GM21360 (cell line): ENCODE measurements at regions not wholly inside any gene's neighbourhood (a gene's known extent, or its start where the extent isn't known, plus 50 kb on each side); places are given as distances from the start of the nearest gene placed in this dataset.
A peak's percentile ranks its signal among the peaks of the same experiment; 100 is the strongest.
"Not testable (repeated sequence)": the region's sequence is repeated elsewhere in the genome, so short reads cannot be mapped to it uniquely, and the experiment has no call there.

Experiments used
- ATAC-seq: cut with Tn5 transposase; IDR thresholded peaks from one replicate; pipeline ENCODE4 v1.9.1; 2021; ENCODE audit warnings: mild to moderate bottlenecking, moderate library complexity; ENCODE audit not compliant: unreplicated experiment

DNA sequence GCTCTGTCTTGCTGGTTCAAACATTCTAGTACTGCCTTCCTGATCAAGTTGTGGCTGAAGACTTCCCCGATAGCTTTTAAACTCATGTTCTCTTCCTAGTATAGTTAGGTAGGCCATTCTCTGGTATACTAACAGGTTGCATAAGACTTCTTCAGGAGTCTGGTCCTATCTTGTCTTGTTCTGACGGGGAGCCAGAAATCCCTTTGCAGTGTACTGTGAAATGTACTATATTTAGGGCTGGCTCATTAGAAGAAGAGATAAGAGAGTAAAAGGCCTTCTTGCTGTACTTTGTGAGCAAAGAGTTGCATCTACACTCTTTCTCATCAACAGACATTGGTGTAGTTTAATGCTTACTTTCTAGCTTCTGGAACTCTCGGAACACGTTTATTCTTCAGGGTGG lies 331.9 kb downstream of the NUP35 start:
- no peak for ATAC-seq

DNA sequence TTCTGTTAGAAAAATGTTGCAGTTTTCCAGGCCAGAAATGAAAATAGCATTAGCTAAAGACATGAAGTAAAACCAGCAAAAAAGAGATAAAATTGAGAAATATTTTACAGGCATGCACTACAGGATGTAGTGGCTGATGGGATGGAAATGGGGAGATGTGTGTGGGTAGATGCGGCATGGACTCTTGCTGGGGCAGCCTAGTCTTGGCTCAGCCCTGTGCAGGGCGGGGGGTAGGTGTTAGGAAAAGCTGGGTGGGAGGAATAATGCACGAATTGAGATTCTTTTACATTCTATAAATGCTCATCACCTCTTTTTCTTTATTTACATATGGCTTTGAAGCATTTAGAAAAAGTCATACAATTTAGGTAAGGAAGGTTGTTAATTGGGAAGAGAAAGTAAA lies 334.2 kb downstream of the NUP35 start:
- ATAC-seq, result no peak

DNA sequence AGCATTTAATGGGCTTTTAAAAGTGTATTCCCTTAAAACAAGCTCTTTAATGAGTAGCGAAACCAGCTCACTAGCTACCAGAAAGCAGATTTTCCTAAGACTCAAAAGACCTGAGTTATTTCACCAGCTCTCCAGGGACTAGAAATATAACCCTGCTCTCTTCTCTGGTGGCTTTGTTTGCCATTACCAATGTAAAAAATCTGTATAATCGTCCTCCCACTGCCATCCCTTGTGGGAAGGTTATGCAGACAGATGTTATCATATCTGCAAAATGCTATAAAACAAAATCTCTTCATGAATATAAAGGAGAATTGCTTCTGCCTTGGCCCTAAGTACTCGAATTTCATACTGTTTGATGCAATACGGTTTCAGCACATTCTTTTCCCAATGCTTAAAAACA lies 335.2 kb downstream of the NUP35 start:
- no peak for ATAC-seq

DNA sequence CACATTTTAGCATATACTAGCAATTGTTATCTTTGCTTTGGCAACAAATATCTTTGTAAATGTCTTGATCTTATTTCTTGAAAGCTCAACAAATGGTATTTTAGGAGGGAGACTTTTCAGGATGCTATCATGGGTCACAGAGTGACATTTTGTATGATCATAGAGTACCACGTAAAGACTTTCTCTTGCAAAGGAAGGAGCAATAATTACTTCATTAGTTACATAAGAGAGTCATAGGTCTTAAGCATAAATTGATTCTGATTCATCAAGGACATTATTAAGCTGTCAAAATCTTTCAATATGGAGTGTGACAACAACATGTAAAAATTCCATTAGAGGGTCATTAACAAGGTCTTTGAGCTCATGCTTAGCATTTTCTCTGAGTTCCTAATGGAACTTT lies 339.6 kb downstream of the NUP35 start:
- ATAC-seq, result no peak

DNA sequence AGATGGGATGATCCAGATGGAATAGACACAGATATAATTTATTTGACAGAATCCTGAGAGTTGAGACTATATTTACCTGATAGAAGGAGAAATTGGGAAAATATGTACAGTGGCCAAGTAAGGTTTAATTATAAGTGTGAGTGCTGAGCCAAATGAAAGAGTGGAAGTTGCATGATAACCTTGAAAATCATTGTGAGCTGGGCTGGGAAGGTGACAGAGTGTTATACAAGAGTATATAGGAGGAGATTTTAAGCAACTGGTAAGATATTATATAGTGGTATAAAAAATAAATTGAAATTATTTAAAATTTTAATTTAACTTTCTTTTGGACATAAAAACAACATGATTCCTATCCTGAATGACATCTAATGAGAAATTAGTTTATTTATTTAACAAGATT lies 340.8 kb downstream of the NUP35 start:
- no peak for ATAC-seq

DNA sequence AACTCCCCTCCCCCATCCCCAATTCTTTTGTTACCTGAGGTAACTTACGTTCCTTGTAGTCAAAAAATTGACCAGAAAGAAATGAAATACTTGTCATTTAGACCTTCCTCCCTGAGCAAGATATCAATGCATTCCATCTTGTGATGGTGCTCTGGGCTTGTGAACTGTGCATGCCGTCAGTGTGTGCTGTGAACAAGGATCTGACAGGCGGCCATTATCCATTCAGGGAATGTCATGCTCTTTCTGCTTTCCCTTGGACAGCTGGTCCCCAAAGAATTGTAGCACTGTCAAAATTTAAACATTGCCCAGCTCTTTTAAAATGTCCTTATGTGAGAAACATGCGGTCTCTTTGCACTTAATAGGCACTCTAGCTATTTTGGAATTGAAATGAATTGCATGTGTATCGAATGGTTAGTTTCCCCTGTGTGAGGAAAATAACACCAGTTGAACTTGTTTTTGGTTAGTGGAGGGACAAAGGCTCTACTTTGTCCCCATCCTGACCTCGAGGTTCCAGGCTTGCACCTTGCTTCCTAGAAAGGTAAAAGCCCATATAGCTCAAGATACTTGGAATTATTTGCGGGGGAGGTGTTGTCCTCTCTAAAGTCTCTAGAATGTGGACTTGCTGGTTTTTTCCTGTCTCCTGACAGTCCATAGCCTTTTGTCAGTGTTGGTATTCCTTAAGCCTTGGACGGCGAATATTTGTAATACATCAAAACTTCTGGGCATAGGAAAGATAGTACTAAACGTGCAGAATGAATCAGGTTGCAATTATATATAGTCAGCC lies 350.9 kb downstream of the NUP35 start:
- ATAC-seq, result no peak

DNA sequence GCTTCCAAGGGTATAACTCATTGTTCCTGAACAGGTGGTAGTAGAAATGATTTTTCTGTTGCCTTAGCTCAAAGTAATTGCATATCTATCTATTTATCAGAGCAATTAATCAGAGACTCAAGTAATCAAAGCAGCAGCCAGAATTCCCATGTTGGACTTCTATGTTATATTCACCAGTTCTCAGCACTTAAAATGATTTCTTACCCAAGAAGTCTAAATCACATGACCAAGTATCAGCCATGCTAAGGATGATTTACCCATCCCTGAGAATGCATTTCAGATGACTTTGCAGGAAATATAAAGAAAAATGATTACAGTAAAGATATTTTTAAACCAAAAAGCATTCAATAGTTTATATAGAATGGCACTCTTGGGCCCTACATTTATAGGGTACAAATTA lies 352.2 kb downstream of the NUP35 start:
- ATAC-seq, result no peak

DNA sequence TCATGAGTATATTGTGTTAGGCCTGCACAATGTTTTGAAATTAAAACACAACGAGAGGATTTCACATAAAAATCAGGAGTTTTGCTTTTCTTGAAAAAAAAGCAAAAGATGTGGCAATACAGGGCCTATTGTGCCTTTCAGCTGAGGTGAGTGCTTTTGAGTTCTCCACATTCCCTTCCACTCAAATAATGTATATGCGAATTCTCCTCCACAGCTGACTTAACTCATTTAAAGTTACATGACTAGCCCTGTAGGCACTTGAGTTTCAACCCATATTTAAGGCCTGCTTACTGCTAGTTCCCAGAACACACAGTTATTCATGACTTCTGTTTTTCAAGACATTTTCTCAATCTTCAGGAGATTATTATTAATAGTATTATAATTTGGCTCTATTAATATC lies 353.1 kb downstream of the NUP35 start:
- ATAC-seq, result no peak

DNA sequence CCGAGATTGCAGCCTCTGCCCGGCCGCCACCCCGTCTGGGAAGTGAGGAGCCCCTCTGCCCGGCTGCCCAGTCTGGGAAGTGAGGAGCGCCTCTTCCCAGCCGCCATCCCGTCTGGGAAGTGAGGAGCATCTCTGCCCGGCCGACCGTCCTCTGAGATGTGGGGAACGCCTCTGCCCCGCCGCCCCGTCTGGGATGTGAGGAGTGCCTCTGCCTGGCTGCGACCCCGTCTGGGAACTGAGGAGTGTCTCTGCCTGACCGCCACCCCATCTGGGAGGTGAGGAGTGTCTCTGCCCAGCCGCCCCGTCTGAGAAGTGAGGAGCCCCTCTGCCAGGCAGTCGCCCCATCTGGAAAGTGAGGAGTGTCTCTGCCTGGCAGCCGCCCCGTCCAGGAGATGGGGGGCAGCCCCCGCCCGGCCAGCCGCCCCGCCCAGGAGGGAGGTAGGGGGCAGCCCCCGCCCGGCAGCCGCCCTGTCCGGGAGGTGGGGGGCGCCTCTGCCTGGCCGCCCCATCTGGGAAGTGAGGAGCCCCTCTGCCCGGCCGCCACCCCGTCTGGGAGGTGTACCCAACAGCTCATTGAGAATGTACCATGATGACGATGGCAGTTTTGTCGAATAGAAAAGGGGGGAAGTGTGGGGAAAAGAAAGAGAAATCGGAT lies 354.8 kb downstream of the NUP35 start:
- not testable (repeated sequence) for ATAC-seq

DNA sequence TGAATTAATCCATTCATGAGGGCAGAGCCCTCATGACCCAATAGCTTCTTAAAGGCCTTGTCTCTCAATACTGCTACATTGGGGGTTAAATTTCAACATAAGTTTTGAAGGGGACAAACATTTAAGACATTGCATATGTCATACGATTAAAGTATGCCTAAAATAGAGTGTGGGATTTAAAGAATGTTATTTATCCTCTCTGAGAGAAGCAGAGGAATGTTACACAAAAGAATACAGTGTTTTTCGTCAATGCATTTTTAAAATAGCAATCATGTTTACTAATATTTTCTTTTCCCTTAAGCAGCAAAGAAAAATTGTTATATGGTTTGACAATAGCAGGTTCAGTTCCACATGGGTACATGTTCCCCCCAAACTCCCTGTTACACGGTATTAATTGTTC lies 363.1 kb downstream of the NUP35 start:
- ATAC-seq, result no peak

DNA sequence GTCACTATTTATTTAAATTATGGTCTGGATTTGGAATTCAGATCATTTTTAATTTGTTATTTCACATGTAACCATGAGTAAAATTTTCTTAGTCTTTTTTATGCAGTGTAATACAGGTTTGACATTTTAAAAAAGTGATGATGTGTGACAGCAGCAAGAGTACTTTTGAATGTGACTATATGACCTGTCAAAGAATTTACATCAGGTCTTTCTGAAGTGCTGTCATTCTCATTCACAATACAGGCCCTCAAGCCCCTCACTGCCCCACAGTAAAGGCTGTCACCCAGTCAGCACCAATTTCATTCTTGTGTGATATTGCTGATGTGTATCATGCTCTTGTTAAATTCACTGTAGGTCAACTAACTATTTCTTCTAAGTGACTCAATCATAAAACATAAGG lies 364.2 kb downstream of the NUP35 start:
- no peak for ATAC-seq

DNA sequence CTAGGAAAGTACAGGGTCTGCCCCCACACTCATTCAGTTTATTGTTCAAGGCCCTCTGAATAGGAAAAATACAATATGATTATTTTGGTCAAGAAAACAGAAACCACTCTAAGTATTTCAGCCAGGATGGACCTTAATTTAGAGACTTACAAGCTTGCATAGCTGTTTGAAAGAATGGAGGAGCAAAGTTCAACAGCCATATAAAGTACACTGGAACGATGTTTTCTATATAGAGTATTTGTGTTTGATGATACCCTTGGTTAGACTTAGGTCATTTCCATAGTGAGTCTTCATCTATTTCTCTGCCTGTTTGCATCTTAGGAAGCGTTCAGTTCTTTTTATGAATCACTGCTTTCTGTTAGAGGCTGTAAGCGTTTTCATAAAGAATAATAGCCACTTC lies 366.2 kb downstream of the NUP35 start:
- no peak for ATAC-seq

DNA sequence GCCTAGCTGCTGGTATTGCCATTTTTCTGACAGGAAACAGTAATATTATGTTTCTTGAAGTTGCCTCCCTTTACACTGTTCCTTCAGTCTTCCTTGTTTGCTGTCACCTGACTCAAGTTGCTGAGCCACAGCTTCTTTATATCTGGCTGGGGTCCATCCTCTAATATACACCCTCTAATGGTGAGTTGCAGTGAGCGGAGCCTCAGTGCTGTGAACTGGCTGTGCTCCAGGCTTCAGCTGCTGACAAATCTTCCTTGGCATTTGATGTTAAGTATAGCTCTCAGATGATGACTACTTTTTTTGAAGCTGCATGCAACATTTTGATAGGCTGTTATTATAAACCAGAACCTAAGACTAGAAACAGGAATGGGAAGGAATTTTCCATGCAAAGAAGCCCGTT lies 366.7 kb downstream of the NUP35 start:
- no peak for ATAC-seq

DNA sequence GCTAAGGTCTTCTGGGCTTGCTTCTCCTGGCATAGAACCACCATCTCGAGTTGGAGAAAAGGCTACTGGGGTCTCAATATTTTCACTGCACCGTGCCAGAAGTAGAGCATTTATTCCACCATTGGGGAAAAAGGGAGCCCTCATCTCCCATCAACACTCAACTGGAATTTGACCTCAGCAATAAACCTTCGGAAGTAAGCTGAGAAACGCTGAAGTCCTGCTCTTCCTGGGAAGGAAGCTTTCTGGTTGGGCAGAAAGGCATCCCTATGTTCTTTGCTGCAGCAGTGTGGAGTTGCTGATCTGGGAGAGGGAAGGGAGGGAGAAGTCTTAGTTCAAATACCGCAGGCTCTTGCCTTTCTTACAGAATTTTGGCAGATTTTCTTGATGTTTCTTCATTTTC lies 368.8 kb downstream of the NUP35 start:
- no peak for ATAC-seq

DNA sequence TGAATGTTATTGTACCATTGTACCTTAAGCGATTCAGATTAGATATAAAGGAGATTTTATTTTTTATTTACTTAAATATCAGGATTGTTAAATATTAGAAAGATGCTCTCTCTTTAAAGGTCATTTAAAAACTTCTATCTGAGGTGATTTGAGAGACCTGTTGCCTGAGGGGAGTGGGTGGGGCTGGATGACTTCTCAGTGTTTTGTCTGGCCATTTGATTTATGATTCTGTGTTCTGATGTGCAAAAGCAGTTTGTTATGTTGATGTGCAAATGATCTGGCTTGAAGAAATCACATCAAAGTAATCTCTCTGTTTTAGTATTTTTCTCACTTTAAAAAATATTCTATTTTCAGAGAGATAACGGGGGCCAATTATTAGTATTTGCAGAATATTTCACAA lies 370.8 kb downstream of the NUP35 start:
- ATAC-seq, result no peak

DNA sequence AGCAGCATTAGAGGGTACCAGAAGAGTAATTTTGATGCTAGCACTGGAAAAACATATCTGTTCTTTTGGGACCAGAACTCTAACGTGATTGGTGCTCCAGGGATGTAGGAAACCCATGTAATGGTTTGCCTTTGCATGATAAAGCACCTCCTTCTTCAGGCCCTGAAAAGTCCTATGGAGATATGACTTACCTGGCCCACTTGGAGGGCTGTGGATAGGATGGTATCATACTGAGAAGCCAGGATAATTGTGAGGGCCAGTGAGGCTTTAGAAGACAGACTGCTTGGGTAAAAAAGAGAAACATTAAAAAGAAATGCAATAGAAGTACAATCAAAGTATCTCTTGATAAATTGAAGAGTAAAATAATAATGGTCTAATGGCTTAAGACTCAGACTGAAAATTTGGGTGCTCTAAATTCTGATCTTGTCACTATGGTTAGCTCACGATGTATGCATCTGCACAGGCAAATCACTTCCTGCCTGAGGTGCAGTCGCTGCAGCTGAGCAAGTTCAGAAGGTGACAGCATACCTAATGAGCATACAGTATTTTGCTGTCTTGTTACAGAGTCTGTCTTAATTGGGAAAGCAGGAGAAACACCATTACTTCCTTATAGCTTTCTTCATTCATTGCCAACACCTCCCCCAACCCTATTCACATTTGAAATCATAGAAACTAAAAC lies 371.5 kb downstream of the NUP35 start:
- peak; percentile 99 for ATAC-seq

DNA sequence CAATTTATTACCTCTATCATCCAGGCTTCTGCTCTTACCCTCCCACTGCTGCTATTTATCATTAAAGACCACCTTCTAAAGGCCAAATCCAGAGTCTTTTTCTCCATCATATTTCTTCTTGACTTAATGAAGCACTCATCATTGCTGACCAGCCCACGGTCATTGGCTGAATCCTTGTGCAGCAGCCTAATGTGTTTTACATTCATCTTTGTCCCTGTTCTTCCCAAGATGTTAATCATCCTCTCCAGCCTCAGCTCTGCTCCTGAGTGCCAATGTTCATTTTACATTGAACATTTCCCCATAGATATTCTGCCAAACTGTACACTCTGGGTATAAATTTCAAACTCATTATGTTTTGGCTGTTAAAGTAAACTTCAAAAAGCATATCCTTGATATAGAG lies 373.6 kb downstream of the NUP35 start:
- no peak for ATAC-seq

DNA sequence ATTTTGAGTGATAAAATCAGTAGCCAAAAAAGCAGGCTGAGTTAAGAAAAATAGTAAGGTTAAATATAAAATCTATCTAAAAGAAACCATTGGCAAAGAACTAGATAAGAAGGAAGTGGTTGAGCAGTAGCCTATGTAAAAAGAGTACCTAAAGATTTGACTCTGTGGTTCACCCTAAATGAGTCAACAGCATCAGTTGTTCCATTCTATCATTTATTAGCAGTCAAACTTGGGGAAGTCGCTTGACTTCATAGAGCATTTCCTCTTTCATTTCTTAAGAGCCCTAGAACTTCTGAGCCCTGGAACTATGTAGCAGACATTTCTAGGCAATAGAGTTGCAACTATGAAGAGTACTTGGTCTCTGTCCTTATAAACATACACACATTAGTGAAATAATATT lies 381.7 kb downstream of the NUP35 start:
- peak; percentile 89 for ATAC-seq

DNA sequence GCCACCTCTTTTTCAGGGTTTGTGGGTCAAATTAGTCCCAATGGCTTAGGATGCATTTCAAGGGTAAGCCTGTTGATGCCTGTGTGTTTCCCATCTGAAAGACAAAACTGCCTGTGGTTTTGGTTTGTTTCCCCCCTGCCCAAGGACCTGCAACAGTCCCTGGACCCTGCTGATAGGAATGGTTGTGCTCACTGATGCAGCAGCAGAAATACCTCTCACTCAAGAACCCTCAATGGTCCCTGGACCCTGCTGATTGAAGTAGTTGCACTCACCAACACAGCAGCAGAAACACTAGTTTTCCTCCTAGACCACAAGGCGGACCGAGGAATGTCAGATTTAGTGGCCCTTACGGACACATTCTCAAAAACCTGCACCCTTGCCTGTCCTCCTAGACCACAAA lies 386.9 kb downstream of the NUP35 start:
- no peak for ATAC-seq

DNA sequence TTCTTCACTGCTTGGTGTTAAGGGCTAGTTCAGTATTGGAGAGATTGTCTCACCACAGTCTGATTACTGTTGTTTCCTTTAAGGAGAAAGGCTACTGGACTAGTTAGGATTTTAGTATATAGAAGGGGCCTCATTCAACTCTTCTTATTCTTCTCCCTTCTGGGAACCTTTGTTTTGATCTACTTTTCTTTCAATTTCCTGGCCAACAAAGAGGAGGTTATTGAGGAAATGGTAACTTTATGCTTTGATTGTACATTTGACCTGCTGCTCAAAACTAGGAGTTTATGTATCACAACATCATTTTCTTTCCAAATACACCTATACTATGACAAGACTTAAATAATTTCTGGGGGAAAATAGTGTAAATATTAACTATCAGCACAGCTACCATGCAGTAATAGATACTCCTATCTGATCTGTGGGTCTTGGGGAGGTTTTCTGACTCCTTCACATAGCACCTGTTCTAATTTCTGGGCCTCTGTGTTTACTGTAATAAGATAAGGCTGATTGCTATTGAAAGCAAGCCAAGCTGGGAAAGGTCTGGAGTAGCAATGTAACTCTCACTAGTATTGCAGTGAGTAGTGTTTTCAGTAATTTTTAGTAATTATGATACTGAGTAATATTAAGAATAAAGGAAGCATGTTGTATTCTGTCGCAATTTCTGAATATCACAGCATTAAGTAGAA lies 395.3 kb downstream of the NUP35 start:
- ATAC-seq, result no peak

DNA sequence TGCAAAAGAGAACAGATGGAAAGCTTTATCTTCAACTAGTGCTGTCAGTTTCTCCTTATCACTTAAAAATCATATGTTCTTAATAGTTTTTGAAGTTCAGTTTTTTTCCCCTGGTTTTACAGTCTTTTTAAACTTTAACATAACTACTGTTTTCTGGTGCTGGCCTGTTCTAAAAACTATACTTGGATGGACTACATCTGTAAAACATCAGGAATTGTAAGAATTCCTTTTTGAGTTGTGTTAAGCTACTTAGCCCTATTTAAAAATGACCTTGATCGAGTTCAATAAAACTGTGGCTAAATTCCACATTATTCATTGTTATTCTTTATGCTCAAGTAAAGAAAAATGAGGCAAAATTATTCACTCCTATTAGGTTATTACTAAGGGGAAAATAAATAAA lies 397.7 kb downstream of the NUP35 start:
- no peak for ATAC-seq
